GM19043 (cell line): ENCODE measurements at regions not wholly inside any gene's neighbourhood (a gene's known extent, or its start where the extent isn't known, plus 50 kb on each side); places are given as distances from the start of the nearest gene placed in this dataset.
"Not testable (repeated sequence)": the region's sequence is repeated elsewhere in the genome, so short reads cannot be mapped to it uniquely, and the experiment has no call there.

Experiments used
- ATAC-seq: cut with Tn5 transposase; IDR thresholded peaks from one replicate; pipeline ENCODE4 v1.9.1; 2021; ENCODE audit warnings: low read depth; ENCODE audit not compliant: unreplicated experiment

DNA sequence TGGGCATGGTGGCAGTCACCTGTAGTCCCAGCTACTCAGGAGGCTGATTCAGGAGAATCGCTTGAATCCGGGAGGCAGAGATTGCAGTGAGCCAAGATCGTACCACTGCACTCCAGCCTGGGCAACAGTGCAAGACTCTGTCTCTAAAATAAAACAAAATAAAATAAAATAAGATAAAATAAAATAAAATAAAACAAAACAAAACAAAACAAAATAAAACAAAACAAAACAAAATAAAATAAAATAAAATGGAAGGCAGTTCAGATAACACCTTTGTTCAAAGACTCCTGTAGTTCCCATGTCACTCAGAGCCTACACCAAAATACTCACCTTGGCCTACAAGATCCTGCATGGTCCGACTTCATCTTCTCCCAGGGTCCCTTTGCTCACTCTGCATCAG, 61.3 kb downstream of the SYF2 start:
- not testable (repeated sequence) for ATAC-seq

DNA sequence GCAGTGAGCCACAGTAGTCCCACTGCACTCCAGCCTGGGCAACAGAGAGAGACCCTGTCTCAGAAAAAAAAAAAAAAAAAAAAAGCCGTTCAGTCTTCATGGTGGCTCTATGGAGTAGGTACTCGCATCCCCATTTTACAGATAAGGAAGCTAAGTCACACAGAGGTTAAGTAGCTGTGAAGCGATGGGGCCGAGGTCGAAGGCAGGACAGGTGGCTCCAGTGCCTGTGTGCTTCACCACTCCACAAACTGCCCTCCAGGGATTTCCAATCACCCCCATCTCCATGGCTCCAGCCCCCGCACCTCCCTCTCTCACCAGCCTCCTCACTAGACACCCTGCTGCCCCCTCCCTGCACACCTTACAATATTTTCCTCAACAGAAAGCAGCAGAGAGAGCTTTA, 61.9 kb downstream of the SYF2 start:
- no peak for ATAC-seq

DNA sequence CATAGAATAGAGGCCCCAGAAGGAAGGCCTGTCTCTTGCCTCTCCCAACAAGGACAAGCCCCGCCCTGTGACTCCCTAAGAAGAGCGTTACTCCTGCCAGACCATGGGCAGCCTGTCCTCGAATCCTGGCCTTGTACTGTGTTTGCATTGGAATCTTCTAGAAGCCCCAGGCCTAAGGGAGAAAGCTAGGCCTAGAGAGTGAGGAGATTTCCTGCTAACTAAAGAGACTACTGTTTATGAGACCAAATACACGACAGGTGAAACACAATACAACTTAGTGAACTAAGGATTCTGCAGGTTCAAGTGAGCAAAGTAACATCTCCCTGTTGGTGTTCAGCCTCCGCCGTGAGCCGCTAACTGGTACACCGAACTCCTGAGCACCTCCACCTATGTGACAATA, 62.7 kb downstream of the SYF2 start:
- ATAC-seq = no peak

DNA sequence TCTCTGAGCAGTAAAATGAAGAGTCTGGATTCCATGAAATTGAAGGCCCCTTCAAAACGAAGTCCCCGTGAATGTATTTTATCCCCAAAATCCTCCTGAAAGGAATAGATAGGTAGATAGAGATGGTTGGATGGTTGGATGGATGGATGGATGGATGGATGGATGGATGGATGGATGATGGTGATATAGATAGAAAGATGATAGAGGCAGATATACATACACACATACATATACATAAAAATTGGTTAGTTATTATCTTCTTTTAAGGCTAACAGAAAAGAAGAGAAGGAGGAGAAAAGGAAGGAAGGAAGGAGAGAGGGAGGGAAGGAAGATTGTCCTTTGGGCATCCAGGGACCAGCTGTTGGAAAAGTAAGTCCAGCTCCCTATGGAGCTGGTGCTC, 63.1 kb downstream of the SYF2 start:
- ATAC-seq = no peak

DNA sequence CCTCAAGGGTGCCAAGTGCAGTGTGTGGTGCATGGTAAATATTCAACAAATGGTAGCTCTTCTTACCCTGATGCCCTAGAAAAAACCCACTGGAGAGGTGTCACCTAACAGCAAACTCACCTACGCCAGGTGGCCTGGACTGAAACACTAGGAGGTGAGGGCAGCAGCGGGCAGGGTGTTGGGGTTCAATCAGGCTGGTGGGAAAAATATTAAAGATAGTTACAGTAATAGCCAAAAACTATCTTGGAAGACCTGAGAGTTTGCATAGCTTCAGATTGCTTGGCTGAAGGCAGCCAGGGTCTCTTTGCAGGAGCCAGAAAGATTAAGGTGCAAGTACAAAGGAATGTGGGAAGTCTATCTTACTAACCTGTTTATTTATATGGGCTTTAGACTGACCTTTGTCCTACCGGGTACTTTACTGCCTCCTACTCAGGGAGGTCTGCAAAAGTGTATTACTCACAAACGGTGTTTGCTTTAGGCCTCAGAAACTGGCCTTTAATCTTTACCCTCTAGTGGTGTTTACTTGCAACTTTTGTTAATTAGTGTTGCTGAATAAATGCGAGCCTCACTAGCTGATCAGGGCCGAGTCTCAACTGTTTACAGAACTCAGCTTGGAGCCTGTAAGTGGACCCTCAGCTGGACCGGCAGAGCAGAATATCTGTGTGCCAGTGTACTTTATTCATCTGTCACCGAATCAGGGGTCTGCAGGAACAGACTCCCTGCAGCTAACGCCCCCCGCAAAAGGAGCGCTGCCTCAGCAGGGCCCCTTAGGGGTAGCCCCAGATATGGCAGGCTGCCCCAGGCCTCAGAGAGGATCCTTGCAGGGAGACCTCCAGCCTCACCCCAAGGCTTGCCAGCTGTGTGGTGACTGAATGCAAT, 63.9 kb downstream of the SYF2 start:
- ATAC-seq = no peak

DNA sequence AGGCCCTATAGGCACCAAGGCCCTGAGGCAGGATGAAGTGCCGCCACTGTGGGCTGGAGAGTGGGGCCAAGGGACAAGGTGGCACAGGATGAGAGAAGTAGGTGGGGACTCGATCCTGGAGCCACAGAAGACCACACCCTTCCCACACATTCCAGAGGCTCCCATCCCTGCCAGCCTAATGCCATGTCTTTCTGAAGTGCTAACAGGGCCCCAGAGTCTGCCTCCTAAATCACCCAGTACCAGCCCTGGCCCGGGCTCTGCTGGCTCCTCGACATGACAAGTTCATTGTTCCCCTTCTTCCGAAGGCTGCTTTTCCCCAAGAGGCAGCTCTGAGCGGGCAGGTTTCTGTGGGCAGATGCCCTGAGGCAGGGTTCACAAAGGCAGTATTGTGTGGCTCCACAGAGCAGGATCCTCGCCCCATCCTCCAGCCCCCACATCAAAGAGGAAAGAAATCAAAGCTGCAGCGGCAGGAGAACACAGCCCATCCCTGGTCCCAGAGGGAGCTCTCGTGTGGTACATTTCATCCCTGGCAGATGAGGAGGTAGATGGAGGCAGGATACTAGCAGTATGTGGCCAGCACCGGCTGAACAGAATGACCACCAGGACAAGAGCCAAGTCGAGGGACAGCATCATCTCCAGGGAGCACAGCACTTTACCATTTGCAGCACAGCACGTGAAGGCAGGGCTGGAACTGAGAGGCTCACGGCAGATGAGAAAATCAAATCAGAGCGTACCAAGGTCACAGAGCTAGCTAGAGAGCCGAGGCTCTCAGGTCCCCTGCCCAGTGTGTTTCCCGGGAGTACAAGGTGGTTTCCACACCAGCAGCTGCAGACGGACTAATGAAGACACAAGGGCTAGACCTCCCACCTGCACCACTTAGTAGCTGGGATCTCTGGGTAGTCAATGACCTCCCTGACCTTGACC, 64.8 kb downstream of the SYF2 start:
- ATAC-seq = no peak

DNA sequence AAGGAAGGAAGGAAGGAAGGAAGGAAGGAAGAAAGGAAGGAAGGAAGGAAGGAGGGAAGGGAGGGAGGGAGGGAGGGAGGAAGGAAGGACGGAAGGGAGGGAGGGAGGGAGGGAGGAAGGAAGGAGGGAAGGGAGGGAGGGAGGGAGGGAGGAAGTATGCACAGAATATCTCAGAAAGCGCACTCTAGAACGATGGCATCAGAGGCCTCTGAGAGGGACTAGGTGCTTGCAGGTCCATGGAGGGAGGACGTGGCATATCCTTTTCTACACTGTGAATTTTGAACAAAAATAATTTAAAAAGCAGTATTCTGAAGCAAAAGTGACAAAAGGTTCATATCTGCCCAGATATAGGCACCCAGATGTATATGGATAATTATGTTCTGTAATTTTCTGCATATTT, 65.5 kb downstream of the SYF2 start:
- ATAC-seq = no peak

DNA sequence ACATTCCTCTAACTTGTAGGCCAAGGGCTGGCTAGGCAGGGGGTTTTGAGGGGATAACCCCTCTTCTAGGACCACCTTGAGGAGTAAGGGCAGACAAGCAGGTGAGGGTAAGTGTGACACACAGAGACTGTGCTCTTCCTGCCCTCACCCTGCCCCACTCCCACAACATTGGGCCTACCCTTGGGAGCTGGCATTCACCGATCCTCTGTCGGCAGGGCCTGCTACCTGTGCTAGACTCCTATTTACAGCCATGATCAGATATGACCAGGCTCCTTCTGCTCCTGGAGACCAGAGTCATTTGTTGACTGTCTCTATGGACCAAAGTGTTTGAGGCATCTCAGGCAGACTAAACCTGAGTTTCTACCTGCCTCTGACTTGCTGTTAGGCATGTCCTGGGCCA, 68.3 kb downstream of the SYF2 start:
- ATAC-seq = no peak

DNA sequence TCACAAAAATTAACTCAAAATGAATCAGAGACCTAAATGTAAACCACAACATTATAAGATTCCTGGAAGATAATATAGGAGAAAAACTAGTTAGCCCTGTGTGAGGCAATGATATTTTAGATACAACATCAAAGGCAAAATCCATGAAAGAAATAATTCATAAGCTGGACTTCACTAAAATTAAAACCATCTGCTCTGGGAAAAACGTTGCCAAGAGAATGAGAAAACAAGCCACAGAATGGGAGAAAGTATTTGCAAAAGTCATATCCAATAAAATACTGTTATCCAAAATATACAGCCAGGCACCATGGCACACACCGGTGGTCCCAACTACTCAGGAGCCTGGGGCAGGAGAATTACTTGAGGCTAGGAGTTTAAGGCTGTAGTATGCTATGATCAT, 70.3 kb downstream of the SYF2 start:
- ATAC-seq = no peak

DNA sequence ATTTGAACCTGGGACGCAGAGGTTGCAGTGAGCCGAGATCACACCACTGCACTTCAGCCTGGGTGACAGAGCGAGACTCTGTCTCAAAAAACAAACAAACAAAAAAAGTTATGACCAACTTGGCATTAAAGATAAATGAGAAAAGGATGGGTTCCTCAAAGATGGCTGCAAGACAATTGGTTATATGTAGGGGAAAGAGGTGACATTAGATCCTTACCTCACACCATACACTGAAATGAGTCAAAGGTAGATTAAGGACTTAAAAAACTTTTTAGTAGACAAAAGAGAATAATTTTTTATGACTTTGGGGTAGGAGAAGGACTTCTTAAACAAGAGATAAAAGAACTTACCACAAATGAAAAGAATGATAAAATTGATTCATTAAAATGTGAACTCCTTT, 74.5 kb downstream of the SYF2 start:
- no peak for ATAC-seq

DNA sequence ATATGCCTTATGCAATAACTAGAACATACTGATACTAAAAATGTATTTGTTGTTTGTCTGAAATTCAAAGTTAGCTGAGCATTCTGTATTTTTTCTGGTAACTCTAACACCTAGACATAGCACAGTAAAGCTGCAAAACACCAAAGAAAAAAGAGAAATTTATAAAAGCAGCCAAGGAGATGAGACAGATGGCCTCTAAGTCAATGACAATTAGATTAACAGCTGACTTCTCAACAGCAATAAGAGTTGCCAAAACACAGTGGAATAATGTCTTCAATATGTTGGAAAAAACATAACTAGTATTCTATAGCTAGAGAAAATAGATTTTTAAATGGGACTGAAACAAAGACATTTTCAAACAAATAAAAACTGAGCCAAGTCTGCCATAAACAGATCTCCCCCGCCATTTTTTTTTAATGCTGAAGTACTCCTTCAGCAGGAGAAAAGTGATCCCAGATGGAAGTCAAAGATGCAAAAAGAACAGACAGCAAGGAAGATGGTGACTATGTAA, 81.3 kb downstream of the SYF2 start:
- ATAC-seq = no peak

DNA sequence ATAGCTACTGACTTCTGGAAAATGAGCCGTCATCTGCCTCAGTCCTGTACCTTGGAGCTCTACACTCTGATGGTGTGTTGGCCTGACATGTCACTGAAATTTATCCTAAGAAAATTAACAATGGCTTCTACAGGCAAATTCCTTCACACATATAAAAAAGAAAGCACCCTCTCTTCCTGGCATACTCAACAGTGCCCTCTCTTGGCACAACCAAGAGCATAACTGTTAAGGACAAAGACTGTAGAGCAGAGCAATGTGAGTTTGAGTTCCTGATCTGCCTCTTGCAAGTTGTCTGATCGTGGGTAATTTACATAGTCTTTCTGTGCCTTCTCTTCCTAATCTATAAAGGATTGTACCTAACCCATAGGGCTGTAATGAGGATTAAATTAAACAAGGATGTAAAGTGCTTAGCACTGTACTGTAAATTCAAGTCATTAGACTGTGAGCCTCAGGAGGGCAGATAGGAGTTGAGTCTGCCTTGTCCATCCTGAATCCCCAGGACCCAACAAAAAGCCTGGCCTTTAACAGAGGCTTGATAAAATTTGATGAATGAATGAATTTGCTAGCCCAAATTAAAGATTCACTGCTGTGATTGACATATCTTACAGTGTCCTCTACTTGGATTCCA, 83.5 kb downstream of the SYF2 start:
- no peak for ATAC-seq

DNA sequence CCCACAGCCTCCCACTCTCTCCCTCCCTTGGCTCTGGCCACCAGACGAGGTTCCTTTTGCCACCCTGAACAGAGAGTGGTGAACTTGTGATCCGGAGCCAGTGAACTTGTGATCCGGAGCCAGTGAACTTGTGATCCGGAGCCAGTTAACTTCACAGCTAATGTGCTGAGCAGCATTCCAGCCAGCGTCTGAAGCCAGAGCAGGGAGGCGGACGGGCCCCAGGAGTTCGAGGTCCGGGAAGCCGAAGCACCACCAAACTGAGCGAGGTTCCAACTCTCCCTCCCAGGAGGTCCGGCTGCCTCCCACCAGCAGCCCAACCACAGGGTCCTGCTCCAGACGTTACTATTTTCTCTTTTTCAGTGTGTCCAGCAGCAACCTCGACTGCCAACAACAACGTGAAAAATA, 85.8 kb downstream of the SYF2 start:
- ATAC-seq = no peak

DNA sequence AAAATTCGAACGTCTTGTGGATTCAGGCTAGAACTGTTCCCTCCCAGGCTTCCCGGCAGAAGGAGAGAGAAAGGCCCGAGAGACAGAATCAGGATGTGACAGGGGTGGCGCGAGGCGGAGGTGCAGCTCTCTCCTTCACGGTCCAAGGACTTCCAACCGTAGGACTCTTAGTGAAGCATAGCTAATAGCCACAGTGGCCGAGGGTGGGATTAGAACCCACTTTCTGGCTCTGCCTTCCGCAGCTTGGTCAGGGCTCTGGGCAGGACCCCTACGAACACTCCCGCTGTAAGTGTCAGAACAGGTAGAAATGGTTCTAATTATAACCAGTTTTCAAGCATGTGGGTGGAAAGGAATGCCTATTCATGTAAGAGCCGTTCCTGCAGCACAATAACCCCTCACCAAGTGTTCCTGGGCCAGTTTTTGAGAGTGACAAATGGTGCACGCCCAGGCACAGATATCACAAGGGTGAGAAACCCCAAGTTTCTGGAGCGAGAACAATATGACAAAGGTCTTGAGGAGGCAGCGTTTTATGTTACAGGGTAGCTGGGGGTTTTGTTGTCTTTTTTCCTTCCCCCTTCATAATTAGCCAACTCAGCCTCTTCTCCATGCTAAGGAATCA, 86.4 kb downstream of the SYF2 start:
- ATAC-seq = no peak

DNA sequence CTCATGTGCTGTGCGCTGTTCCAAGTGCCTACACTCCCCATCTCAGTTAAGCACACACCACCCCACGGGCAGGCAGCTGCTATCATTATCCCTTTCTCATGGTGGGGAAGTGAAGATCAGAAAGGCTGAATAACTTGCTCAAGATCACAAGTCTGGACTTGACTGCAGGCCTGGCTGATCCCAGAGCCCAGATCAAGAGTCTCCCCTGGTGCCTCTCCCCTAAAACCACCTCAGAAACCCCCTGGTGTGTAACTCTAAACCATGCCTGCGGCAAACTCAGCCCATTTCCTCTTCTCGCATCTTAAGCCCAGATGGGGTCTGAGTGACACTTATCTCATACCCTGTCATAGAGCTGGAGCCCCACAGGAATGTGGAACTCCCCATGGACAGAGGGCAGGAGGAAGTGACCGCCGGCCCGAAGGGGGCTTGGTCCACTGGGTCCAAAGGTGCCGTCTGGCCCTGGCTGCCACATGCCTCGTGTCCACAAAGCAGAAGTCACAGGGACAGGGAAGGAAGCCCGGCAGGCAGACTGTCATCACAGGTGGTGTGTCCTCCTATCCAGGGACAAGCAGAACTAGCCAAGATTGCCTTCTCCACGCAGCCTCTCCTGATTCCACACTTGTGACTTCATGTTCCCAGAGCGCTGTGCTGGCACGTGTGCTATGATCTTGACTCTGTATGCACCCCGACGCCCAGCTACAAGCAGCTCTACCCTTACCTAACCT, 92.1 kb downstream of the SYF2 start:
- ATAC-seq = no peak

DNA sequence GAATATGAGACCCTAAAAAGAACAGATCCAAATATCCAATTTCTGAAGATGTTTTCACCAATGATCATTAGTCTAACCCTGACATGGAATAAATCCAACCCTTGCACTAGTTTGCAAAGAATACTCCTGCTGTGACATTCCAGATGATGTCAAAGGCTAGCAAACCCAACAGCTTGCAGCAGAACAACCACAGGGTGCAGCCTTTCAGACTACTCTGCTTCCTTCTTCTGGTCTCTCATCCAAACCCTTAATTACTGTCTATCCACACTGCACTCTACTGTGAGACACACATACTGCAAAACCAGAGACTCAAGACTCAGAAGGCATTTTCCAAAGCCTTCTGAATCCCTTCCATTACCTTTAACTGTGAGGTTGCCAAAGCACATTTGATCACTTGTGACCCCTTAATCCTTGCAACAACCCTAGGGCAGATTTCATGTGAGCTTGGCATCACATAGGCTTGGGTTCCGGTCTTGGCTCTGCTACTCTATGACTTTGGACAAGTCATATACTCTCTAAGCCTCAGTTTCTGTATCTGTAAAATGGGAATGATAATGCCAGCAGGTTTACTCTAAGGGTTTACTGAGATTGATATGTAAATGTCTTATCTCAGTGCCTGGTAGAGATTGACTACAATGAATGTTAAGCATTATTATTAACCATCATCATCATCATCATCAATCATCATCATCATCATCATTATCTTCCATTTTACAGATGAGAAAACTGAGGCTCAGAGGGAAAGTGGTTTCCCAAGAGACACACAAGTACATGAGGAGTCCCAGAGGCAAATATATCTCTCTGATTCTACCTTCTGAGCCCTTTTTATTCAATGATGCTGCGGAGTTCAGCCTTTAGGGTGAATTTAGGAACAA, 94.5 kb downstream of the SYF2 start:
- ATAC-seq = no peak

DNA sequence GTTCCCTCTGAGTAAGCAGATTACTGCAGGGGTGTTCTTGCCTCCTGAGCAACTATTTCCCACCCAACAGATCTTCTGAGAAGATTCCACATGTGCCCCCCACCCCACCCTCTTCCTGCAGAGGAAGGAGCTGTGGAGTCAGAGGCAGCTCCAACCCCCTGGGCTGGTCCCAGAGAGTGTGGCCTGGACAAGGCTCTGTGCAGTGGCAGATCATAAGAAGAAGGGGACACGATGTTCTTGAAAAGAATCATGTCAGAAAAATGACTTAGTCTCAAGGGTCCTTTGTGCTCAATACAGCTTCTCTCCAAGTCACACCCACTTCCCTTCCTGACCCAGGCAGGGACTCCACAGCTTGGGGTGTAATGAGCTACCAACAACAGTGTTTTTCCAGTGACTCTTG, 95.2 kb downstream of the SYF2 start:
- ATAC-seq = no peak

DNA sequence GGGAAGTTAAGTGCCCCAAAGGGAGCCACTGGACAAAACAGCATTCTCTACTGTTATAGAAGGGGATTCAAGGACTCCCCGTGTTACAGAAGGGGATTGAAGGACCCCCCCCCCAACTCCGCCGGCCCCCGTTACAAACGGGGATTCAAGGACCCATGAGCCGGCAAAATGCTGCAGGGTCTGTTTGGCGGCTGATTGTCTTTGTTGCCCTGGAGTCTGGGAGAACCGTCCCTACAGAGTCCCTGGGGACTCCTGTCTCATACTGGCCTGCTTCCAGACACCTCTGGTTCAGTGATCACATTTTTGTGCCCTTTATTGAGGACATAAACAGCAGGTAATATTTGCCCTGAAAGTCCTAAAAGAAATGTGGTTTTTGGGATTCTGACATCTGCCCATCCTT, 96.4 kb downstream of the SYF2 start:
- no peak for ATAC-seq
